GM23248 (cell line): ENCODE measurements at regions not wholly inside any gene's neighbourhood (a gene's known extent, or its start where the extent isn't known, plus 50 kb on each side); places are given as distances from the start of the nearest gene placed in this dataset.

ENCODE experiments used
- DNase-seq: peaks from one replicate; pipeline ENCODE4 v3.0.0-alpha.2; 2015
- H2AFZ ChIP-seq: fragments of 200-600 bp; sonication (generic); 2 replicates; pipeline ENCODE4 v1.6.1; 2016; ENCODE audit warnings: antibody characterized with exemption
- H3F3A ChIP-seq: fragments of 200-600 bp; sonication (generic); 2 replicates; pipeline ENCODE4 v1.6.1; 2016; ENCODE audit warnings: mild to moderate bottlenecking, antibody characterized with exemption, mixed run types; ENCODE audit not compliant: insufficient read depth
- H3K27ac ChIP-seq: fragments of 200-600 bp; sonication (generic); 2 replicates; pipeline ENCODE4 v1.5.1; 2016; ENCODE audit warnings: mild to moderate bottlenecking
- H3K27me3 ChIP-seq: fragments of 200-600 bp; sonication (generic); replicated peaks from 2 replicates; pipeline ENCODE4 v1.6.1; 2016; ENCODE audit warnings: mild to moderate bottlenecking; ENCODE audit not compliant: insufficient read depth
- H3K36me3 ChIP-seq: fragments of 200-600 bp; sonication (generic); 2 replicates; pipeline ENCODE4 v1.6.1; 2016; ENCODE audit warnings: low read depth, mild to moderate bottlenecking
- H3K4me1 ChIP-seq: fragments of 200-600 bp; sonication (generic); 2 replicates; pipeline ENCODE4 v1.6.1; 2016; ENCODE audit warnings: mild to moderate bottlenecking; ENCODE audit not compliant: insufficient read depth
- H3K4me2 ChIP-seq: fragments of 200-600 bp; sonication (generic); one replicate; pipeline ENCODE4 v1.6.1; 2016; ENCODE audit warnings: mild to moderate bottlenecking; ENCODE audit not compliant: unreplicated experiment
- H3K4me3 ChIP-seq: fragments of 200-600 bp; sonication (generic); 2 replicates; pipeline ENCODE4 v1.5.1; 2016; ENCODE audit warnings: mild to moderate bottlenecking
- H3K79me2 ChIP-seq: fragments of 200-600 bp; sonication (generic); 2 replicates; pipeline ENCODE4 v1.6.1; 2016; ENCODE audit warnings: mild to moderate bottlenecking; ENCODE audit not compliant: insufficient read depth
- H3K9ac ChIP-seq: fragments of 200-600 bp; sonication (generic); 2 replicates; pipeline ENCODE4 v1.6.1; 2016; ENCODE audit warnings: mild to moderate bottlenecking
- H3K9me2 ChIP-seq: fragments of 200-600 bp; sonication (generic); 2 replicates; pipeline ENCODE4 v1.6.1; 2016; ENCODE audit warnings: mixed run types, mild to moderate bottlenecking, moderate library complexity; ENCODE audit not compliant: insufficient read depth
- H3K9me3 ChIP-seq: fragments of 200-600 bp; sonication (generic); one replicate; pipeline ENCODE4 v1.6.1; 2017; ENCODE audit warnings: low read depth
- H4K20me1 ChIP-seq: fragments of 200-600 bp; sonication (generic); 2 replicates; pipeline ENCODE4 v1.6.0; 2016; ENCODE audit not compliant: insufficient read depth
- EZH2 ChIP-seq: fragments of 200-600 bp; sonication (generic); IDR thresholded peaks from 2 replicates; pipeline ENCODE4 v1.6.1; 2018; ENCODE audit warnings: antibody characterized with exemption, mild to moderate bottlenecking; ENCODE audit not compliant: insufficient read depth, poor library complexity, severe bottlenecking
- EZH2phosphoT487 ChIP-seq: fragments of 200-600 bp; sonication (generic); IDR thresholded peaks from 2 replicates; pipeline ENCODE4 v1.6.1; 2018; ENCODE audit warnings: antibody characterized with exemption, moderate library complexity, mild to moderate bottlenecking, low read depth; ENCODE audit not compliant: insufficient read depth
- WGBS, 2 experiments: methylation state at CpG; one replicate each; pipeline ENCODE4 v1.1.6; 2015 to 2017; ENCODE audit warnings: low lambda C conversion rate in 2 of 2, low coverage in 1 of 2; ENCODE audit errors: missing lambda C conversion rate in 2 of 2; 5-methylcytosine and 5-hydroxymethylcytosine counted together
- in situ Hi-C: fragments of 300-500 bp; cut with MboI; formaldehyde crosslinking; loops from 2 replicates; pipeline ENCODE4 v1.15.0; 2020

GRCh38 chr20:9940329-9940728 lies 94.5 kb upstream of the ANKEF1 start:
- Histone ChIP-seq H3K79me2 (no peaks in the 10 kb centered on the region), H3K27me3 (no peaks in the 10 kb centered on the region), H3K4me2 (no peak overlapping the region), H2AFZ (no peak overlapping the region), H3K4me1 (no peaks in the 10 kb centered on the region), H3K36me3 (no peaks in the 10 kb centered on the region), H3K9me2 (no peaks in the 10 kb centered on the region), H3K4me3 (no peak overlapping the region), H3K27ac (no peak overlapping the region), H3K9ac (no peak overlapping the region), H4K20me1 (no peaks in the 10 kb centered on the region), H3K9me3 (no peaks in the 10 kb centered on the region), H3F3A (no peaks in the 10 kb centered on the region)
- DNase-seq: no peak
- in situ Hi-C loops: no loop called here
- TF ChIP-seq EZH2phosphoT487 (no peak), EZH2 (no peak)
- WGBS, 2 experiments: 17 to 18% methylated on average over 2 of the region's 2 CpGs

DNA sequence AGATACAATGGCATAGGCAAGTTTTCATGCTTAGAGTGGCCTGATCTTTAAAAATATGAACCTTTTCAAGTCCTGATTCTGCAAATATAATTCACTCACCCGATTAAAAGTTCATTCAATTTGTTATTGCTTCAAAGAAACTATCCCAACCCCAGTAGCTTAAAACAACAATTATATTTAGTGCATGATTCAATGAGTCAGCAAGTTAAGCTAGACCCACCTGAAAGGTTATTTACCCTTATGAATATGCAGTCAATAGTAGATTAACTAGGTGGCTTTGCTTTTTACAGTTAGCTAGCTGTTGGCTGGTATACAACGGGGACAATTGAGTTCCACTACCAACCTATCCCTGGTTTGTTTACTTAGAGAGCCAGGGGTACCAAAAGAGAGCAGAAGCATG lies 95.6 kb upstream of the ANKEF1 start:
- in situ Hi-C loops: no loop called here
- Histone ChIP-seq H3K9me2 (no peaks in the 10 kb centered on the region), H2AFZ (no peak overlapping the region), H3F3A (no peaks in the 10 kb centered on the region), H3K4me2 (no peak overlapping the region), H3K4me1 (no peaks in the 10 kb centered on the region), H3K27me3 (no peaks in the 10 kb centered on the region), H3K9me3 (no peaks in the 10 kb centered on the region), H3K9ac (no peak overlapping the region), H3K36me3 (no peaks in the 10 kb centered on the region), H3K79me2 (no peaks in the 10 kb centered on the region), H4K20me1 (no peaks in the 10 kb centered on the region), H3K4me3 (no peak overlapping the region), H3K27ac (no peak overlapping the region)
- DNase-seq: no peak
- 22% methylated on average over 2 of the region's 2 CpGs for WGBS, 2 experiments
- TF ChIP-seq EZH2: no peak
- TF ChIP-seq EZH2phosphoT487: no peak

GRCh38 chr20:9935285-9935684 lies 96.4 kb upstream of the PAK5 start:
- H3K27me3 ChIP-seq: 0 out of 2 replicates have a peak, but pooled peaks cover 6% of the 10 kb centered on the region
- no peak overlapping the region for H2AFZ ChIP-seq
- no peak for DNase-seq
- no peak overlapping the region for H3K4me2 ChIP-seq
- H3K36me3 ChIP-seq: no peaks in the 10 kb centered on the region
- H3K9ac ChIP-seq: no peak overlapping the region
- no peaks in the 10 kb centered on the region for H4K20me1 ChIP-seq
- in situ Hi-C loops: no loop called here
- no peak overlapping the region for H3K4me3 ChIP-seq
- H3K4me1 ChIP-seq: no peaks in the 10 kb centered on the region
- H3K9me3 ChIP-seq: no peaks in the 10 kb centered on the region
- no peaks in the 10 kb centered on the region for H3K79me2 ChIP-seq
- H3K9me2 ChIP-seq: no peaks in the 10 kb centered on the region
- H3F3A ChIP-seq: no peaks in the 10 kb centered on the region
- H3K27ac ChIP-seq: no peak overlapping the region
- no peak for TF ChIP-seq EZH2phosphoT487
- no peak for TF ChIP-seq EZH2

DNA sequence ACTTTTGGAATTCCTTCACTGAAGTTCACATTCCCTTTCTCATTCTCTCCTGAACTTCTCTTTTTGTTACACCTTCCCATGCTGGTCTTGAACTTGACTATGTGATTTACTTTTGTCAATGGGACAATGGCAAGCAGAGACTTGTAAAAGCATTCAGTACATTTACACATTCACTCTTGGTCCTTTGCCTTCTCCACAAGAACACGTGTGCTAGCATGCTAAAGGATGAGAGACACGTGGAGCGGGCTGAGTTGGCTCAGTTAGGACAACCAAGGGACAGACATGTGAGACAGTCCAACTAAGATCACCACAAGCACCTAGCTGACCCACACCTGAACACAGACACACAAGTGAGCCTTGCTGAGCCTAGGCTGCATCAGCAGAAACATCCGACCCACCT lies 91.3 kb upstream of the PAK5 start:
- TF ChIP-seq EZH2phosphoT487 (no peak), EZH2 (no peak)
- Histone ChIP-seq H3F3A (no peaks in the 10 kb centered on the region), H2AFZ (no peak overlapping the region), H3K9me2 (no peaks in the 10 kb centered on the region), H3K27me3 (peaks cover 6% of the 10 kb centered on the region; the same call in 1 of the 2 replicates), H3K4me1 (no peaks in the 10 kb centered on the region), H3K4me3 (no peak overlapping the region), H3K9me3 (no peaks in the 10 kb centered on the region), H3K79me2 (no peaks in the 10 kb centered on the region), H3K36me3 (no peaks in the 10 kb centered on the region), H3K4me2 (no peak overlapping the region), H3K27ac (no peak overlapping the region), H4K20me1 (no peaks in the 10 kb centered on the region), H3K9ac (no peak overlapping the region)
- no peak for DNase-seq
- in situ Hi-C loops: no loop called here
- 20 to 22% methylated on average over 4 of the region's 4 CpGs for WGBS, 2 experiments

DNA sequence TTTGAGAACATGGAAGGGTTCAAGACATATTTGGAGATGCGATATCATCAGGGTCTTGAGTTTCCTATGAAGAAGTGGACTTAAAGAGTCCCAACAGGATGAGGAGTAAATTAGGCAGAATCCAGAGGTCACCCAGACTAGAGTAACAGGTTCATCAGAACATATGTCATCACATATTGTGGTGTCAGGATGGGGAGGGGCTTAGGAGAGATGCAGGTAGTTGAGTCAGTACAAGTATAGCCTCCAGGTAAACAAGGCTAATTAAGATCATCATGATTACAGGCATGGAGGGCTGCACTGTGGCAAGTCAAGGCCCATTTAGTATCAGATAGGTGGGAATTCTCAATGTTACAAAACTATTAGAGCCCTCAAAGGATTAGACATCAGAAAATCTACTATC lies 90.1 kb upstream of the PAK5 start:
- Histone ChIP-seq H3F3A (no peaks in the 10 kb centered on the region), H3K79me2 (no peaks in the 10 kb centered on the region), H3K4me3 (no peak overlapping the region), H3K27me3 (peaks cover 13% of the 10 kb centered on the region; the same call in 1 of the 2 replicates), H3K9me3 (no peaks in the 10 kb centered on the region), H2AFZ (no peak overlapping the region), H4K20me1 (no peaks in the 10 kb centered on the region), H3K27ac (no peak overlapping the region), H3K9ac (no peak overlapping the region), H3K36me3 (no peaks in the 10 kb centered on the region), H3K4me2 (no peak overlapping the region), H3K4me1 (no peaks in the 10 kb centered on the region), H3K9me2 (no peaks in the 10 kb centered on the region)
- TF ChIP-seq EZH2phosphoT487 (no peak), EZH2 (no peak)
- 10 to 17% methylated on average over 1 of the region's 1 CpG for WGBS, 2 experiments
- DNase-seq: no peak
- in situ Hi-C loops: no loop called here
